Adipocyte (in vitro differentiated cells): ENCODE measurements at regions not wholly inside any gene's neighbourhood (a gene's known extent, or its start where the extent isn't known, plus 50 kb on each side); places are given as distances from the start of the nearest gene placed in this dataset.

Source experiments
- DNase-seq: peaks from one replicate; pipeline ENCODE4 v3.0.0-alpha.2; 2015; ENCODE audit warnings: low read depth
- H3K27me3 ChIP-seq: replicated peaks from 2 replicates; pipeline ENCODE4 v1.7.0; 2013; ENCODE audit warnings: mild to moderate bottlenecking, low read length, moderate library complexity; ENCODE audit not compliant: control insufficient read depth, insufficient read depth
- H3K36me3 ChIP-seq: 2 replicates; pipeline ENCODE4 v1.7.0; 2013; ENCODE audit warnings: low read length, mild to moderate bottlenecking, moderate library complexity; ENCODE audit not compliant: control insufficient read depth, insufficient read depth, severe bottlenecking
- H3K4me1 ChIP-seq: 2 replicates; pipeline ENCODE4 v1.7.0; 2013; ENCODE audit warnings: mild to moderate bottlenecking, low read length, moderate library complexity; ENCODE audit not compliant: control insufficient read depth, insufficient read depth
- H3K4me3 ChIP-seq: 2 replicates; pipeline ENCODE4 v1.7.0; 2013; ENCODE audit warnings: mild to moderate bottlenecking, low read length, moderate library complexity
- H3K9ac ChIP-seq: 2 replicates; pipeline ENCODE4 v1.7.0; 2013; ENCODE audit warnings: mild to moderate bottlenecking, low read length, moderate library complexity
- H3K9me3 ChIP-seq: 2 replicates; pipeline ENCODE4 v1.7.0; 2013; ENCODE audit warnings: mild to moderate bottlenecking, low read length, moderate library complexity; ENCODE audit not compliant: control insufficient read depth

GRCh38 chr5:15013654-15014463 is 142.3 kb upstream of the ANKH start:
- DNase-seq = peak; percentile 93
- H3K4me3 ChIP-seq = no peak overlapping the region
- no peaks in the 10 kb centered on the region for H3K9me3 ChIP-seq
- H3K36me3 ChIP-seq = no peaks in the 10 kb centered on the region
- peaks cover 20% of the 10 kb centered on the region for H3K4me1 ChIP-seq
- H3K27me3 ChIP-seq = no peaks in the 10 kb centered on the region
- no peak overlapping the region for H3K9ac ChIP-seq

- Histone ChIP-seq H3K4me3 (no peak overlapping the region), H3K4me1 (peaks cover 37% of the 10 kb centered on the region), H3K36me3 (no peaks in the 10 kb centered on the region), H3K27me3 (no peaks in the 10 kb centered on the region), H3K9me3 (no peaks in the 10 kb centered on the region), H3K9ac (no peak overlapping the region)
- no peak for DNase-seq
Observed at GRCh38 chr5:15012061-15012460, 140.5 kb upstream of the ANKH start.

GRCh38 chr5:15010936-15011335 is 139.4 kb upstream of the ANKH start:
- Histone ChIP-seq H3K9me3 (no peaks in the 10 kb centered on the region), H3K4me1 (peaks cover 39% of the 10 kb centered on the region)

GRCh38 chr5:15009420-15009819 is 137.8 kb upstream of the ANKH start:
- no peaks in the 10 kb centered on the region for H3K9me3 ChIP-seq
- DNase-seq = peak; percentile 81
- no peak overlapping the region for H3K4me3 ChIP-seq
- peaks cover 29% of the 10 kb centered on the region for H3K4me1 ChIP-seq
- H3K27me3 ChIP-seq = no peaks in the 10 kb centered on the region
- no peaks in the 10 kb centered on the region for H3K36me3 ChIP-seq
- H3K9ac ChIP-seq = peak overlapping the region; percentile 64

More at GRCh38 chr5:15010936-15011335, 139.4 kb upstream of the ANKH start:
- no peaks in the 10 kb centered on the region for H3K36me3 ChIP-seq
- no peak overlapping the region for H3K9ac ChIP-seq
- H3K27me3 ChIP-seq = no peaks in the 10 kb centered on the region
- no peak for DNase-seq
- H3K4me3 ChIP-seq = no peak overlapping the region

GRCh38 chr5:15008921-15009320 is 137.3 kb upstream of the ANKH start:
- H3K27me3 ChIP-seq = no peaks in the 10 kb centered on the region
- H3K9me3 ChIP-seq = no peaks in the 10 kb centered on the region
- DNase-seq = peak; percentile 22
- peaks cover 29% of the 10 kb centered on the region for H3K4me1 ChIP-seq
- peak overlapping the region; percentile 64 for H3K9ac ChIP-seq
- no peaks in the 10 kb centered on the region for H3K36me3 ChIP-seq
- H3K4me3 ChIP-seq = no peak overlapping the region

- Histone ChIP-seq H3K27me3 (no peaks in the 10 kb centered on the region), H3K36me3 (no peaks in the 10 kb centered on the region), H3K9me3 (no peaks in the 10 kb centered on the region), H3K9ac (peak overlapping the region; percentile 64), H3K4me3 (peak overlapping the region; percentile 36), H3K4me1 (peaks cover 29% of the 10 kb centered on the region)
- DNase-seq = peak; percentile 98
Observed at GRCh38 chr5:15008476-15008875, 136.9 kb upstream of the ANKH start.

GRCh38 chr5:15007646-15008045 is 136.1 kb upstream of the ANKH start:
- no peaks in the 10 kb centered on the region for H3K36me3 ChIP-seq
- H3K27me3 ChIP-seq = no peaks in the 10 kb centered on the region
- peak overlapping the region; percentile 64 for H3K9ac ChIP-seq
- DNase-seq = no peak
- H3K4me1 ChIP-seq = peaks cover 29% of the 10 kb centered on the region
- H3K4me3 ChIP-seq = peak overlapping the region; percentile 36
- H3K9me3 ChIP-seq = no peaks in the 10 kb centered on the region

- Histone ChIP-seq H3K36me3 (no peaks in the 10 kb centered on the region), H3K27me3 (no peaks in the 10 kb centered on the region), H3K4me3 (no peak overlapping the region), H3K9me3 (no peaks in the 10 kb centered on the region), H3K4me1 (peaks cover 26% of the 10 kb centered on the region), H3K9ac (no peak overlapping the region)
- no peak for DNase-seq
Observed at GRCh38 chr5:15004506-15004905, 132.9 kb upstream of the ANKH start.

GRCh38 chr5:15003511-15003920 is 131.9 kb upstream of the ANKH start:
- Histone ChIP-seq H3K27me3 (no peaks in the 10 kb centered on the region), H3K9ac (no peak overlapping the region), H3K4me3 (no peak overlapping the region), H3K9me3 (peaks cover 2% of the 10 kb centered on the region), H3K4me1 (peaks cover 16% of the 10 kb centered on the region), H3K36me3 (no peaks in the 10 kb centered on the region)
- peak; percentile 91 for DNase-seq

GRCh38 chr5:15002791-15003190 is 131.2 kb upstream of the ANKH start:
- H3K4me3 ChIP-seq = no peak overlapping the region
- H3K4me1 ChIP-seq = peaks cover 9% of the 10 kb centered on the region
- H3K27me3 ChIP-seq = no peaks in the 10 kb centered on the region
- peaks cover 9% of the 10 kb centered on the region for H3K9me3 ChIP-seq
- H3K36me3 ChIP-seq = no peaks in the 10 kb centered on the region
- DNase-seq = peak; percentile 49
- H3K9ac ChIP-seq = no peak overlapping the region

- H3K9ac ChIP-seq = no peak overlapping the region
- no peak overlapping the region for H3K4me3 ChIP-seq
- no peaks in the 10 kb centered on the region for H3K27me3 ChIP-seq
- no peak for DNase-seq
- H3K36me3 ChIP-seq = no peaks in the 10 kb centered on the region
- peaks cover 15% of the 10 kb centered on the region for H3K9me3 ChIP-seq
- H3K4me1 ChIP-seq = peaks cover 3% of the 10 kb centered on the region
Observed at GRCh38 chr5:15002173-15002572, 130.6 kb upstream of the ANKH start.

- Histone ChIP-seq H3K27me3 (no peaks in the 10 kb centered on the region), H3K4me1 (no peaks in the 10 kb centered on the region), H3K9ac (no peak overlapping the region), H3K9me3 (peaks cover 15% of the 10 kb centered on the region), H3K36me3 (no peaks in the 10 kb centered on the region), H3K4me3 (no peak overlapping the region)
- no peak for DNase-seq
Observed at GRCh38 chr5:15001517-15001916, 129.9 kb upstream of the ANKH start.
